ENCODE measurements at regions not wholly inside any gene's neighbourhood (a gene's known extent, or its start where the extent isn't known, plus 50 kb on each side); places are given as distances from the start of the nearest gene placed in this dataset.
A peak's percentile ranks its signal among the peaks of the same experiment; 100 is the strongest.

- H3K27me3 ChIP-seq (replicated peaks) = no peaks in the 10 kb centered on the region
- DNase-seq = no peak
- in situ Hi-C loops (cut with HindIII; ENCODE audit: low pct_ligation_motif_present, low sequenced_read_pairs) = no loop called here
- no peak for TF ChIP-seq CTCF (IDR thresholded peaks at IDR 0.05; ENCODE audit: low read depth, low read length, missing control alignments)
- no peaks in the 10 kb centered on the region for H3K36me3 ChIP-seq (replicated peaks)
- no peak overlapping the region for H3K4me3 ChIP-seq (ENCODE audit: low read depth, low read length)
- no peak overlapping the region for H3K27ac ChIP-seq
Measured at GRCh38 chr21:28754862-28755261, 237.8 kb downstream of the LTN1 start.

GRCh38 chr21:28754127-28754611, 238.5 kb downstream of the LTN1 start:
- no peaks in the 10 kb centered on the region for H3K27me3 ChIP-seq (replicated peaks)
- H3K36me3 ChIP-seq (replicated peaks) = no peaks in the 10 kb centered on the region
- no peak for TF ChIP-seq CTCF (IDR thresholded peaks at IDR 0.05; ENCODE audit: low read depth, low read length, missing control alignments)
- H3K27ac ChIP-seq = no peak overlapping the region
- peak; percentile 69 for DNase-seq
- in situ Hi-C loops (cut with HindIII; ENCODE audit: low pct_ligation_motif_present, low sequenced_read_pairs) = no loop called here
- no peak overlapping the region for H3K4me3 ChIP-seq (ENCODE audit: low read depth, low read length)

GRCh38 chr21:28752131-28752530, 240.5 kb downstream of the LTN1 start:
- in situ Hi-C loops (cut with HindIII; ENCODE audit: low pct_ligation_motif_present, low sequenced_read_pairs) = no loop called here
- H3K36me3 ChIP-seq (replicated peaks) = no peaks in the 10 kb centered on the region
- DNase-seq = no peak
- no peak overlapping the region for H3K27ac ChIP-seq
- H3K4me3 ChIP-seq (ENCODE audit: low read depth, low read length) = no peak overlapping the region
- no peak for TF ChIP-seq CTCF (IDR thresholded peaks at IDR 0.05; ENCODE audit: low read depth, low read length, missing control alignments)
- no peaks in the 10 kb centered on the region for H3K27me3 ChIP-seq (replicated peaks)

- Histone ChIP-seq H3K27ac (no peak overlapping the region), H3K27me3 (replicated peaks) (no peaks in the 10 kb centered on the region), H3K36me3 (replicated peaks) (no peaks in the 10 kb centered on the region), H3K4me3 (ENCODE audit: low read depth, low read length) (no peak overlapping the region)
- no peak for DNase-seq
- TF ChIP-seq CTCF (IDR thresholded peaks at IDR 0.05; ENCODE audit: low read depth, low read length, missing control alignments) = no peak
- in situ Hi-C loops (cut with HindIII; ENCODE audit: low pct_ligation_motif_present, low sequenced_read_pairs) = no loop called here
Measured at GRCh38 chr21:28751176-28751575, 241.5 kb downstream of the LTN1 start.

- no peaks in the 10 kb centered on the region for H3K36me3 ChIP-seq (replicated peaks)
- in situ Hi-C loops (cut with HindIII; ENCODE audit: low pct_ligation_motif_present, low sequenced_read_pairs) = no loop called here
- H3K27me3 ChIP-seq (replicated peaks) = no peaks in the 10 kb centered on the region
- H3K4me3 ChIP-seq (ENCODE audit: low read depth, low read length) = no peak overlapping the region
- H3K27ac ChIP-seq = no peak overlapping the region
- DNase-seq = no peak
- TF ChIP-seq CTCF (IDR thresholded peaks at IDR 0.05; ENCODE audit: low read depth, low read length, missing control alignments) = no peak
Measured at GRCh38 chr21:28750565-28750964, 242.1 kb downstream of the LTN1 start.

- no peak for TF ChIP-seq CTCF (IDR thresholded peaks at IDR 0.05; ENCODE audit: low read depth, low read length, missing control alignments)
- Histone ChIP-seq H3K4me3 (ENCODE audit: low read depth, low read length) (no peak overlapping the region), H3K27ac (no peak overlapping the region), H3K36me3 (replicated peaks) (no peaks in the 10 kb centered on the region), H3K27me3 (replicated peaks) (no peaks in the 10 kb centered on the region)
- DNase-seq = no peak
- in situ Hi-C loops (cut with HindIII; ENCODE audit: low pct_ligation_motif_present, low sequenced_read_pairs) = no loop called here
Measured at GRCh38 chr21:28749536-28749935, 243.1 kb downstream of the LTN1 start.

Data from brain microvascular endothelial cell (primary cell).